ENCODE measurements at regions not wholly inside any gene's neighbourhood (a gene's known extent, or its start where the extent isn't known, plus 50 kb on each side); places are given as distances from the start of the nearest gene placed in this dataset.

DNA sequence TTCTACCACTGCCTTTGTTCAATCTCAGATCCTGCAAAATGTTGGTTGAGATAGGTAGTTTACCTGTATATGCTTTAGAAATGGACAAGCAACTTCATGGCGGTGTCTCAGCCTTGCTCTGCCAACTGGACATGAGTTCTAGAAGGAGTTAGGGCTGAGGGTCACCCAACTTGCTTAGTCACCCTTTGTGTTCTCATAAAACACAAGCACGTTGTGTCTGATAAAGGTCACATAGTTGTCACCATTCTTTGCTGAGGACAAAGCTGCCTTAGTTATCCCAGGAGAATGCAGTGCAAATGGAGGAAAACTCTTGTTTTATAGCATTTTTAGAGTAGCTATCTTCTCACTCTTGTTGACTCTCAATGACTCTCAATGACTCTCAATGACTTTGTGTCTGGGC is 218.4 kb upstream of the TMTC4 start:
- no peak overlapping the region for H3K9ac ChIP-seq (ENCODE audit: low read depth in 1 of 2, low read length in 2 of 2)
- no peaks in the 10 kb centered on the region for H3K36me3 ChIP-seq (ENCODE audit: control insufficient read depth in 4 of 4, insufficient read depth in 3 of 4, low read depth in 1 of 4, low read length in 3 of 4)
- 62% methylated on average over 2 of the region's 2 CpGs for WGBS
- no peaks in the 10 kb centered on the region for H3K9me3 ChIP-seq (ENCODE audit: control insufficient read depth in 4 of 4, low read length in 3 of 4)
- H3K27me3 ChIP-seq (ENCODE audit: control insufficient read depth in 4 of 4, insufficient read depth in 4 of 4, low read length in 3 of 4), result no peaks in the 10 kb centered on the region
- no peak overlapping the region for H3K4me3 ChIP-seq (ENCODE audit: low read depth in 1 of 3, low read length in 3 of 3)
- no peaks in the 10 kb centered on the region for H3K4me1 ChIP-seq (ENCODE audit: control insufficient read depth in 4 of 4, insufficient read depth in 4 of 4, low read length in 3 of 4)
- H3K27ac ChIP-seq (ENCODE audit: low read depth in 1 of 2, low read length in 2 of 2), result no peak overlapping the region
- no peak for DNase-seq (ENCODE audit: low spot score)
- TF ChIP-seq, protein P1, sequence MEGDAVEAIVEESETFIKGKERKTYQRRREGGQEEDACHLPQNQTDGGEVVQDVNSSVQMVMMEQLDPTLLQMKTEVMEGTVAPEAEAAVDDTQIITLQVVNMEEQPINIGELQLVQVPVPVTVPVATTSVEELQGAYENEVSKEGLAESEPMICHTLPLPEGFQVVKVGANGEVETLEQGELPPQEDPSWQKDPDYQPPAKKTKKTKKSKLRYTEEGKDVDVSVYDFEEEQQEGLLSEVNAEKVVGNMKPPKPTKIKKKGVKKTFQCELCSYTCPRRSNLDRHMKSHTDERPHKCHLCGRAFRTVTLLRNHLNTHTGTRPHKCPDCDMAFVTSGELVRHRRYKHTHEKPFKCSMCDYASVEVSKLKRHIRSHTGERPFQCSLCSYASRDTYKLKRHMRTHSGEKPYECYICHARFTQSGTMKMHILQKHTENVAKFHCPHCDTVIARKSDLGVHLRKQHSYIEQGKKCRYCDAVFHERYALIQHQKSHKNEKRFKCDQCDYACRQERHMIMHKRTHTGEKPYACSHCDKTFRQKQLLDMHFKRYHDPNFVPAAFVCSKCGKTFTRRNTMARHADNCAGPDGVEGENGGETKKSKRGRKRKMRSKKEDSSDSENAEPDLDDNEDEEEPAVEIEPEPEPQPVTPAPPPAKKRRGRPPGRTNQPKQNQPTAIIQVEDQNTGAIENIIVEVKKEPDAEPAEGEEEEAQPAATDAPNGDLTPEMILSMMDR (IDR thresholded peaks at IDR 0.05; ENCODE audit: low read depth, low read length, missing input control), result no peak
- TF ChIP-seq SP1 (IDR thresholded peaks at IDR 0.05) (no peak), FOXA1 (IDR thresholded peaks at IDR 0.05) (no peak), NR2F2 (IDR thresholded peaks at IDR 0.05) (no peak), RAD21 (IDR thresholded peaks at IDR 0.05) (no peak), TAF1 (conservative IDR thresholded peaks at IDR 0.05) (no peak), JUND (IDR thresholded peaks at IDR 0.05) (no peak), FOXA2 (IDR thresholded peaks at IDR 0.05) (no peak), HNF4G (IDR thresholded peaks at IDR 0.05) (no peak), HNF4A (conservative IDR thresholded peaks at IDR 0.05) (no peak), EGR1 (IDR thresholded peaks at IDR 0.05; ENCODE audit: low read depth in 2 of 2) (no peak), GABPA (IDR thresholded peaks at IDR 0.05 in 1 of 2, conservative IDR thresholded peaks at IDR 0.05 in 1 of 2) (no peak), RXRA (IDR thresholded peaks at IDR 0.05) (no peak), YY1 (IDR thresholded peaks at IDR 0.05) (no peak)
- TF ChIP-seq, protein P2, sequence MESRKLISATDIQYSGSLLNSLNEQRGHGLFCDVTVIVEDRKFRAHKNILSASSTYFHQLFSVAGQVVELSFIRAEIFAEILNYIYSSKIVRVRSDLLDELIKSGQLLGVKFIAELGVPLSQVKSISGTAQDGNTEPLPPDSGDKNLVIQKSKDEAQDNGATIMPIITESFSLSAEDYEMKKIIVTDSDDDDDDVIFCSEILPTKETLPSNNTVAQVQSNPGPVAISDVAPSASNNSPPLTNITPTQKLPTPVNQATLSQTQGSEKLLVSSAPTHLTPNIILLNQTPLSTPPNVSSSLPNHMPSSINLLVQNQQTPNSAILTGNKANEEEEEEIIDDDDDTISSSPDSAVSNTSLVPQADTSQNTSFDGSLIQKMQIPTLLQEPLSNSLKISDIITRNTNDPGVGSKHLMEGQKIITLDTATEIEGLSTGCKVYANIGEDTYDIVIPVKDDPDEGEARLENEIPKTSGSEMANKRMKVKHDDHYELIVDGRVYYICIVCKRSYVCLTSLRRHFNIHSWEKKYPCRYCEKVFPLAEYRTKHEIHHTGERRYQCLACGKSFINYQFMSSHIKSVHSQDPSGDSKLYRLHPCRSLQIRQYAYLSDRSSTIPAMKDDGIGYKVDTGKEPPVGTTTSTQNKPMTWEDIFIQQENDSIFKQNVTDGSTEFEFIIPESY (IDR thresholded peaks at IDR 0.05), result no peak
- TF ChIP-seq, protein P3, sequence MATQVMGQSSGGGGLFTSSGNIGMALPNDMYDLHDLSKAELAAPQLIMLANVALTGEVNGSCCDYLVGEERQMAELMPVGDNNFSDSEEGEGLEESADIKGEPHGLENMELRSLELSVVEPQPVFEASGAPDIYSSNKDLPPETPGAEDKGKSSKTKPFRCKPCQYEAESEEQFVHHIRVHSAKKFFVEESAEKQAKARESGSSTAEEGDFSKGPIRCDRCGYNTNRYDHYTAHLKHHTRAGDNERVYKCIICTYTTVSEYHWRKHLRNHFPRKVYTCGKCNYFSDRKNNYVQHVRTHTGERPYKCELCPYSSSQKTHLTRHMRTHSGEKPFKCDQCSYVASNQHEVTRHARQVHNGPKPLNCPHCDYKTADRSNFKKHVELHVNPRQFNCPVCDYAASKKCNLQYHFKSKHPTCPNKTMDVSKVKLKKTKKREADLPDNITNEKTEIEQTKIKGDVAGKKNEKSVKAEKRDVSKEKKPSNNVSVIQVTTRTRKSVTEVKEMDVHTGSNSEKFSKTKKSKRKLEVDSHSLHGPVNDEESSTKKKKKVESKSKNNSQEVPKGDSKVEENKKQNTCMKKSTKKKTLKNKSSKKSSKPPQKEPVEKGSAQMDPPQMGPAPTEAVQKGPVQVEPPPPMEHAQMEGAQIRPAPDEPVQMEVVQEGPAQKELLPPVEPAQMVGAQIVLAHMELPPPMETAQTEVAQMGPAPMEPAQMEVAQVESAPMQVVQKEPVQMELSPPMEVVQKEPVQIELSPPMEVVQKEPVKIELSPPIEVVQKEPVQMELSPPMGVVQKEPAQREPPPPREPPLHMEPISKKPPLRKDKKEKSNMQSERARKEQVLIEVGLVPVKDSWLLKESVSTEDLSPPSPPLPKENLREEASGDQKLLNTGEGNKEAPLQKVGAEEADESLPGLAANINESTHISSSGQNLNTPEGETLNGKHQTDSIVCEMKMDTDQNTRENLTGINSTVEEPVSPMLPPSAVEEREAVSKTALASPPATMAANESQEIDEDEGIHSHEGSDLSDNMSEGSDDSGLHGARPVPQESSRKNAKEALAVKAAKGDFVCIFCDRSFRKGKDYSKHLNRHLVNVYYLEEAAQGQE (IDR thresholded peaks at IDR 0.05), result no peak
- TF ChIP-seq, protein P4, sequence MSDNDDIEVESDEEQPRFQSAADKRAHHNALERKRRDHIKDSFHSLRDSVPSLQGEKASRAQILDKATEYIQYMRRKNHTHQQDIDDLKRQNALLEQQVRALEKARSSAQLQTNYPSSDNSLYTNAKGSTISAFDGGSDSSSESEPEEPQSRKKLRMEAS (IDR thresholded peaks at IDR 0.05), result no peak
- TF ChIP-seq, protein P5, sequence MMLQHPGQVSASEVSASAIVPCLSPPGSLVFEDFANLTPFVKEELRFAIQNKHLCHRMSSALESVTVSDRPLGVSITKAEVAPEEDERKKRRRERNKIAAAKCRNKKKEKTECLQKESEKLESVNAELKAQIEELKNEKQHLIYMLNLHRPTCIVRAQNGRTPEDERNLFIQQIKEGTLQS (IDR thresholded peaks at IDR 0.05), result no peak

Data from liver (tissue), 8 donors.